Stimulated activated CD4-positive, alpha-beta T cell treated with anti-CD3 and anti-CD28 coated beads, Interleukin-15, amount 100 ng/mL, for 48 hours (primary cell): ENCODE measurements at regions not wholly inside any gene's neighbourhood (a gene's known extent, or its start where the extent isn't known, plus 50 kb on each side); places are given as distances from the start of the nearest gene placed in this dataset.
"Not testable (repeated sequence)": the region's sequence is repeated elsewhere in the genome, so short reads cannot be mapped to it uniquely, and the experiment has no call there.

Experiments
- DNase-seq, 2 donors: peaks; one replicate each; pipeline ENCODE4 v3.0.0-alpha.2; 2020; ENCODE audit warnings: low read depth in 2 of 2

GRCh38 chr3:35849496-35849895 is 210.2 kb downstream of the ARPP21 start:
- DNase-seq = no peak

- no peak for DNase-seq
These were observed 210.6 kb downstream of the ARPP21 start for GRCh38 chr3:35849963-35850362.

- DNase-seq = no peak
These were observed 217.7 kb downstream of the ARPP21 start for GRCh38 chr3:35857004-35857403.

GRCh38 chr3:35862057-35862456 is 222.7 kb downstream of the ARPP21 start:
- no peak for DNase-seq

GRCh38 chr3:35864871-35865270 is 225.5 kb downstream of the ARPP21 start:
- no peak for DNase-seq

GRCh38 chr3:35867791-35868190 is 228.5 kb downstream of the ARPP21 start:
- no peak for DNase-seq

GRCh38 chr3:35871009-35871408 is 231.7 kb downstream of the ARPP21 start:
- no peak for DNase-seq

- no peak for DNase-seq
These were observed 244.6 kb downstream of the ARPP21 start for GRCh38 chr3:35883929-35884328.

- DNase-seq = no peak
These were observed 255.4 kb downstream of the ARPP21 start for GRCh38 chr3:35894735-35895134.

- no peak for DNase-seq
These were observed 259.9 kb downstream of the ARPP21 start for GRCh38 chr3:35899245-35899644.

- DNase-seq = no peak
These were observed 260.8 kb downstream of the ARPP21 start for GRCh38 chr3:35900079-35900478.

GRCh38 chr3:35908366-35909232 is 269.3 kb downstream of the ARPP21 start:
- DNase-seq = peak; percentile 12 to 29

- no peak for DNase-seq
These were observed 279.8 kb downstream of the ARPP21 start for GRCh38 chr3:35919160-35919559.

GRCh38 chr3:35921718-35922117 is 282.4 kb downstream of the ARPP21 start:
- DNase-seq = no peak

- not testable (repeated sequence) for DNase-seq
These were observed 284.7 kb downstream of the ARPP21 start for GRCh38 chr3:35924070-35924469.

- DNase-seq = no peak
These were observed 288.1 kb downstream of the ARPP21 start for GRCh38 chr3:35927441-35927840.

GRCh38 chr3:35929158-35929557 is 289.8 kb downstream of the ARPP21 start:
- no peak for DNase-seq

- DNase-seq = no peak
These were observed 292.5 kb downstream of the ARPP21 start for GRCh38 chr3:35931867-35932266.

- no peak for DNase-seq
These were observed 293.7 kb downstream of the ARPP21 start for GRCh38 chr3:35932995-35933394.

- DNase-seq = no peak
These were observed 297.2 kb downstream of the ARPP21 start for GRCh38 chr3:35936571-35936970.

- DNase-seq = no peak
These were observed 305.8 kb downstream of the ARPP21 start for GRCh38 chr3:35944926-35945710.

- no peak for DNase-seq
These were observed 307.0 kb downstream of the ARPP21 start for GRCh38 chr3:35946121-35946853.
